OCI-LY1 (cell line): ENCODE measurements at regions not wholly inside any gene's neighbourhood (a gene's known extent, or its start where the extent isn't known, plus 50 kb on each side); places are given as distances from the start of the nearest gene placed in this dataset.

ENCODE experiments used
- CTCF ChIP-seq: fragments of 200-600 bp; sonication (generic), shearing (Covaris generic); IDR thresholded peaks from 2 replicates; pipeline ENCODE4 v1.5.1; 2017; ENCODE audit warnings: mild to moderate bottlenecking, antibody characterized with exemption, low read length, moderate library complexity, mixed read lengths
- EZH2 ChIP-seq: fragments of 200-600 bp; sonication (generic), shearing (Covaris generic); IDR thresholded peaks from 2 replicates; pipeline ENCODE4 v1.8.0; 2017; ENCODE audit warnings: borderline replicate concordance, mixed run types, mild to moderate bottlenecking, antibody characterized with exemption, low read length, moderate library complexity, mixed read lengths

GRCh38 chr5:152869971-152870370, 464.9 kb upstream of the NMUR2 start:
- TF ChIP-seq CTCF = no peak
- TF ChIP-seq EZH2 = no peak
